Hematopoietic multipotent progenitor cell treated with erythropoietin and hydrocortisone succinate and interleukin-3 and kit ligand, for 4 days (in vitro differentiated cells): ENCODE measurements at regions not wholly inside any gene's neighbourhood (a gene's known extent, or its start where the extent isn't known, plus 50 kb on each side); places are given as distances from the start of the nearest gene placed in this dataset.

Source experiments
- DNase-seq: peaks from one replicate; pipeline ENCODE4 v3.0.0-alpha.2; 2015

DNA sequence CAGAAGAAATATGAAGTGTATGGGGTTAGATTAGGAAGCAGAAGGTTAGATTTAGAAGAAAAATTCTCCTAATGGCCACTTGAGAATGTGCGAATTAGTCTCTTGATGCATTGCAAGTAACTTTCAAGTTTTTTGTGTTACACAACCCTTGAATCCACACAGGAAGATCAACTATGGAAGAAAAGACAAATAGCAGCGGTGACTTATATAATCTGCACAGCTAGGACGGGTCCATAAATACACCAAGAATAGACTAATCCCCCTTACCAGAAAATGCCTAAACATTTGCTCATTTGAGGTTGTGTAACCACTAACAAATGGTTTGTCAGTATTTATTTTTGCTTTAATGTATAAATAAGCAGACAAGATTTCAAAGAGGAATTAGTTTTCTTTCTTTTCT is 182.6 kb downstream of the TGFB2 start:
- DNase-seq, result no peak

DNA sequence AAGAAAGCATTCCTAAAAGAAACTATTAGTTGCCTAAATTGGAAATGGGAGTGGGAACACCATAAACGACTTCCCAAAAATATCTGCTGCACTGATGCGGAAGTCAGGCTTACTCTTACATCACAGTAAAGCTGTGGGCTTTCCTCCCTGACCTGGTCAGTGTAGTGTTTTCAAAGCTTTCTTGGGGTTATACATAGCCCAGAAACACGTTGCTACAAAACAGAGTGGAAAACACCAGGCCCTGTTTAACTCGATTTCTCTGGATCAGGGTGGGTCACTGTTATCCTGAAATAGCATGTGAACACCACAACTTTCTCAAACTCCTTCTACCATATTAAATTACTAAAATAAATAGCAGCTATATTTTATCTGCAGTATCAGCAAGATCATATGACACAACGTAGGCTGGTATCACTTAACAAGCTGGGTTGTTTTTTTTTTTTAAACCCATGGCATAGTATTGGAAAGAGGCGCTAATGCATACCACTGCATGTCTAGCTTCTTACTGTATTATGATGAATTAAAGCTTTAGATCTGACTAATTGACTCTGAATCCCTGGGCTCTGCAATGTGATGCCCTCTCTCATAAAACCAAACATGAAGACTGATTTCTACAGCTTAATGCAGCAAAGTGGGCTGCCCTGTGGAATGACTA is 184.6 kb downstream of the TGFB2 start:
- DNase-seq, result no peak

DNA sequence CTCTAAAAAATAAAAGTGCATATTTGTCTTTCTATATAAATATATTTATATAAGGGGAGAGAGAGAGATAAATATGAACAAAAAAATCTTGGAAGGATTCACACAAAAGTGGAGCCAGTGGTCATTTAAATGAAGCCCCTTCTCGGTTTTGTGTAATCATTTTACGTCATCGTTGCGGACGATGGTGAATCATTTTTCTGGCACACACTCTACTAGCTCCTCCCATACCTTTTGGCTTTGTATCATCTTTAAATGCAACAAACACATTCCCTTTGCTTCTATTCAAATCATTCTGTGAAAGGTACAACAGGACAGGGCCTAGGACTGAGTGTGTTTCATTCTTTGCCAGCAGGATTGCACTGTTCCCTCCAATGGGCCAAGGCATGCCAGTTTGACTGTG is 186.8 kb downstream of the TGFB2 start:
- DNase-seq, result no peak

DNA sequence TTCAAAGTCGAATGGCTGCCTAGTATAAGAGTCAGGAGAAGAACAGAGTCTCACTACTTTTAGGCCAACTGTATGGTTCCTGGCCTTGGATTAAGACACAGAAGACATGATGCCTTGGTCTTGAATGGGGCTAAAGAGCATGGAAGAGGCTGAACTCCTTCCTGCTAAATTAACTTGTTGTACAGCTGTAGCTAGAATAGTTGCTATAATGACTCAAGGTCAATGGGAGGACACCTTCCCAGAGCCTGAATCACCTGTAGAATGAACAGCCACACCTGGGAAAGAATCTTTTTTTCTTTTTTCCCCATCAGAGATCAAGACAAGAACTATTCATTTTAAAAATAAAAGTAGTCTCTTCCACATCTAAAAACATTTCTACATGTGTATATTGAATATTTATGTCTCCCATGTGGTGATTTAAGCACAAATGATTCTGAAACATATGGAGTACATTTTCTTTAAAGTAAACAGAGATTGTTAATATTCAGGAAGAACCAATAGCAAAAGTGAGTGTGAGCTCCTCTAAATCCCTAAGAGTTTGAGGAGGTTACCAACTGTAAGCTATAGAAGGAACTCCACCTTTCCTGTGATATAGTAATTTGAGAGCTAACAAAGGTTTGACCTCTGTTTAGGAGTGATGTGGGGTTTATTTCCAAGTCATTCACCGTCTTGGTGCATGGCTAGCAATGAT is 191.3 kb downstream of the TGFB2 start:
- no peak for DNase-seq

DNA sequence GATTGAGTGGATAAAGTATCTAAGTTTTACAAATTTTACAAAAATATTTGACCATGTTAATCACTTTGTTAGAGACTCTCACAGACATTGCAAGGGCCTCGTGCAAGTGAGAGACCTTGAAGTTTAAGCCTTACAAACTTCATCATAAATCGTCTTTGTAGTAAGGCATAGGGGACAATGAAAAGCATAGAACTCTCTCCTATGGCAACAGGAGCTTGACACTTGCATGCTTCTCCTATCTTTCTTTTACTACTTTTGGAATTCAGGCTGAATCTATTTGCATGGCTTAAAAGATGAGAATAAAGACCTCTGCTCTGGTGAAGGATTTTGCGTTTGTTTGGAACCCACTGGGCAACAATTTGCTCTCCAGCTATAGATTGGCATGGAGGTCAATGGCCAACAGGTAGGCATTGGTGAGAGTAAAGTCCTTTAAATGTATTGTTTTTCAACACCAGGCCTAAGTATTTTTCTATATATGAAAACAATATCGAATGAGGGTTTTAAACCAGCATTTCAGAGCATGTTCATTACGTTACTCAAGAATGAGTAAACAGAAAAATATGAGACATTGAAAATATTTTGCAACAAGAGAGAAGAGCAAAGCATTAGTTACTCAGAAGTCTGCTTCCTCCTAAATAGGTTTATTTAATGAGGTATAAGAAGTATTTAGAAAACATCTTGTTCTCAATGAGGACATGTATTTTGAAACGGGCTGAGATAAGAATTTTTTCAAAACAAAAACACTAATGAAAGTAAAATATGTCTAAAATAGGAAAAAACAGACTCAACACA is 192.2 kb downstream of the TGFB2 start:
- no peak for DNase-seq

DNA sequence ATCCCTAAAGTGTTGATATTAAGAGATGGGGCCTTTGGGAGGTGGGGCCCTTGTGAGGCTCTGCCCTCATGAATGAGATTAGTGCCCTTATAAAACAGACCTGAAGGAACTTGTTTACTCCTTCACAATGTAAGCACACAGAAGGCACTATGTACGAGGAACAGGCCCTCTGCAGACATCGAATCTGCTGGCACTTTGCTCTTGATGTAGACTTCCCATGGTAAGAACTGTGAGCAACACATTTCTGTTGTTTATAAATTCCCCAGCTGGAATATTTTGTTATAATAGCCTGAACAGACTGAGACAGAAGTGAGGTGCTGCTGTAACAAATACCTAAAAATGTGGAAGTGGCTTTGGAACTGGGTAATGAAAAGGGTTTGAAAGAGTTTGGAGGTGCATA is 193.2 kb downstream of the TGFB2 start:
- DNase-seq, result no peak

DNA sequence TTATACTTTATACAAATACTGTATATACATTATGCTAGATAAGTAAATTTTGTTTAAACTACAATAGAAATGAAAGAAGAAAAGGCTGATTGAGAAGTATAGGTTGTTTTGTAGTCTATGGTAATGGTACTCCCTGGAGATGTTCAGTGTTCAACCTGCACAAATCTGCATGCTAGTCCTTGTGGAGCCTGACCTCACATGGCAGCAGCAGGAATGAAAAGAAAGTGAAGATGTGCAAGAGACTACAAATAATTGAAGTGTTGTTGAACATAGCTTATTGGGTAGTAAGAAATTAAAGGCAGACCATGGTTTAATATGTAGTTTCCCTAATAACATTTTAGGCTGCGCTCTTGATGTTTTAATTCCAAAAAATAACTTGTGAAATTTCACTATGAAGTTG is 201.2 kb downstream of the TGFB2 start:
- no peak for DNase-seq

DNA sequence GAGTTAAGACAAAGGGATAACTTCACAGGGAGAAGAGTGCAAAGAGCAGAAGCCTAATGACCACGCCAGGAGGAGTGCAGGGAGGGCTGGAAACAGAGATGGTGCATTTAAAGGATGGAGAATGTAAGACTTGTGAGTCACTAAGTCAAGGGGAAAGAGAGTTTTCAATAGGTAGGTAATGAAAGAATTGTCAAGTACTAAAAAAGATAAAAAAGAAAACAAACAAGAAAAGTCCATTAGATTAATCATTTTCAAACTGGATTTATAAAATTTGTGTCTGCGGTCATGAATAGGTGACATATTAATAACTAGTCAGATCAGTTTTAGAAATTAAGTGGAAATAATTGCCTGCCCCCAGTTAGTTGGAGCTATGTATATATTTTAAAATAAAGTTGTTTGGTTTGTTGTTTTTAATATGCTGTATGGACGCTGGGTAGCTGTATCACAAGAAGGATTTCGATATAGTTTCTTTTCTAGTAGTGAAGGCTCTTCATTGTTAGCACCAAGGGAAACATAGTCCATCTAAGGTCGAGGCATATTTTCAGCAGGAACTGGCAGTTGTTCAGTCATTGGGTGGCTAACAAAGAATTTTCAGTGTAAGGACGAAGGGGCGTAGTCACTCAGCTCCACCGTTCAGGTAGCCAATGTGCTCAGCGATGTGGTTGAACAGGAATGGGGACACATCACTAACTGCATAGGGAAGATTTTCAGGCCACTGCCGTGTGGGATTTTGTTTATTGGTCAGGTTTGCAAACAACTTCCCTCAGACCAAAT is 203.0 kb downstream of the TGFB2 start:
- DNase-seq, result no peak

DNA sequence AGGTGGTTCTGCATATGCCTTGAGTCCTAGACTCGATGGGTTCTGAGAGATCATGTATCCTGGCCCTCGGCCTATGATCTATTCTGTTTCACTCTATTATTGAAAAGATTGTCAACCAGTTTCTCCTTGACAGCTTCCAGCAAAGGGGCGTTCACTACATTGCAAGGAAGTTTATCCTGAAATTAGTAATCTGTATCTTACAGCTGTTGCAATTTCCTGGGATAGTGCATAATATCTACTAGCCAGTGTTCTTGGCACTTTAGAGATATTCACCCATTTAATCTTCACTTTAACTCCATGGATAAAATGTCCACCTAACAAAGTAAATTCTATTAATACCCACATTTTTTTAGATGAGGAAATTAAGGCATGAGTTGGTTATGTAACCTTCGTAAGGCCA is 203.6 kb downstream of the TGFB2 start:
- no peak for DNase-seq

DNA sequence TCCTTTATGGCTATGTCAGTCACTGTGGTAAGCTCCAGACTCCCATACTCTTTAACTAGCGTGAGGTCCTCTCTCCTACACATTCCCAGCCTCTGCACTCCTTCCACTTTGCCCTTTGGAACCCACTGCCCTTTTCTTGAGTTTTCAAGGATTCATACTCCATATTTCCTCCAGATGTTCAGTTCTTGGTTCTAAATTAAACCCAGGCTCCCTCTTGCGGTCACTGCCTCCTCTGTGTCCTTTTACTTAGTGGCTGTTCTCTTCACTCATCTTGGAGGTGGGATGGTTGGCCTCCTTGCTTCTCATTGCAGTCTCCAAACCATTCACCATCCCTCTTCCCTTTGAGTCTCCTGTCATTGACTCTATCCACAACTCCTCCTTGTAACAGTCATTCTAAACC is 208.1 kb downstream of the TGFB2 start:
- DNase-seq, result no peak

DNA sequence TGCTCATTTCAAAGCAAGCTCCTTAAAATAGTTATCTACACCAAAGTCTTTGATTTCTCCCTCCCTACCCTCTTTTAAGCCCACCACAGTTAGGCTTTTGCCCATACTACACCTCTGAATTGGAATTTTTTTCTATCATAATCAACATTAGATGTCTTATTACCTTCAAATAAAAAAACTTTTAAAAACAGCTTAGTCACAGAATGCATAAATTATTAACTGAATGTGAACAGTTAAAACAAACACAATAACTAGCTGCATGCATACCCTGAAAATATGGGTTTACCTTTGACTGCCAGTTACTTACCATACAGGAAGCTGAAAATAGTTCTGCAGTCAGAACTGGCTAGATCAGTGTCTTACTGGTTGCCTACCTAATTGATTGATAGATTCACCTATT is 210.9 kb downstream of the TGFB2 start:
- DNase-seq, result no peak

DNA sequence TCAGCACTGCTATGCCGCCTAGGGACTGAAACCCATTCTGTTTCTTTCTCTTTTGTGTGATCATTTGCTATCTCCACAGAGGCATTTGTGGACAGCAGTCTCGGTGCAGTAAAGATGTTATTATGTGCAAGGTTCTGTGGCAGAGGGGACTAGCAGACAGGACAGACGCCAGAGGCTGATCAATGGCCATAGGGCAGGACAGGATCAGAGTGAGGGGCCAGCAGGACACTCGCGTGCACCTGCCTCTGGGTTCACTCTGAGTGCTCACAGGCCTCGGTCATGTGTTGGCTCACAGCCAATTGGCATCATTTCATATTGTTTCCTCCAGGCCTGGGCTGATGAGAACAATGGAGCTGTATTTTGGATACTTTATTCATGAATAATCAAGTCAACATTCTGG is 212.6 kb downstream of the TGFB2 start:
- no peak for DNase-seq

DNA sequence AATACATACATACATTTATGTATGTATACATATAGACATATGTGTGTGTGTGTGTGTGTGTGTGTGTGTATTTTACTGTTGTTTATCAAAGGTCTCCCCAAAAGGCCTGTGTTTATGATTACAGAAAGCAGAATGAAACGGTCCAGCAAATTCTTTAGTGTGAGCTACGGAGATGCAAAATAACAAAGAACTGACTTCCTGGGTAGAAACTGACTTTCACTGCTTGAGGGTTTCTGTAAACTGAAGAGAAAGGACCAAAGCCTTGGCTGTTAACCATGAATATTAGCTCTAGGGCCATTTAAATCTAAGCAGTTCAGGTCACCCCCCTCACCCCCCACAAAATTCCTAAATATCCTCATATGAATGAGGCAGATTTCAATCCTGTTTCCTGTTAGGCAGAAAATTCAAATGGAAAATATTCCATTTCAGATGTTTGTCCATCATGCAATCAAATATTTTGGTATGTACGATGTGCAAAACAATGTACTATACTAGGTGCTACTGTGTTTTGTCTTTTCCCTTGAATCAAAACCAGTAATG is 213.2 kb downstream of the TGFB2 start:
- DNase-seq, result no peak

DNA sequence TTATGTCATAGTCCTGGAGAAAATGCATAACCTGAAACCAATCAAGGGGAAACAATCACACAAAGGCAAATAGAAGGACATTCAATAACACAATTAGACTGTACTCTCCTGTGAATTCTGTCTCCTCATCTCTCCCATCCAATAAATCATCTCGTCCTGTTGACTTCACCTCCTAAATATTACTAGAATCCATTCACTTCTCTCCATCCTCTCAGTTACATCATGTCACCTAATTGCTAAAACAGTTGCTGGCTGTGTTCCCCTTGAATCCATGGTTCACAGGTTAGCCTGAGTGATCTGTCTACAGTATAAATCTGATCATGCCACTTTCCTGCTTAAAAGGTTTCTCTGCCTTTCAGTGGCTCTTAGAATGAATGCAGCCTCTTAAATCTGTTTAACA is 220.2 kb downstream of the TGFB2 start:
- DNase-seq, result no peak

DNA sequence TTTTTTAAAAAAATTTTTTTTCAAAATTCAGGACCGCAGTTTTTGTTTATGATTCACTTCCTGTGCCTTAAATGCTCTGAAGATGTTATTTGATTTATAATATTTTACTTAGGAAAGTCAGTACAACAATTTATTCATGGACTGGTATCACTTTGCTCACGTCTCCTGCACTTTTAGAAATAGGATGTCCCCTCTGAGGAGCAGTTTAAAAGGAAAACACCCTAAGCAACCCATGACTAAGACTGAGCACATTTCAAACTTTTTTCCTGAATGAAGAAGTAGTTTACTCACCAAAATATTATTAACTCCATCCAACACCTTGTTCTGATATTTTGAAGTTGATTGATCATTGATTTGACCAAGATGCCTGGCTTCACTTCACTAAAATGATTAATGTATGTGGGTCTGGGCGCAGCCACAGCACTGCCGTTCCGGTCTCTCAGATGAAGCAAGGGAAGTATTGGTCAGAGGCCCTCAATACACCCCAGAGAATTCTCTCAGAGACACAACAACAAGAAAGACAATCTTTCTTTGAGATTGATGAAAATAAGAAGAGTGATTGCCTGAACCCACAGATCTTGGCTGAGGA is 223.9 kb downstream of the TGFB2 start:
- DNase-seq, result no peak

DNA sequence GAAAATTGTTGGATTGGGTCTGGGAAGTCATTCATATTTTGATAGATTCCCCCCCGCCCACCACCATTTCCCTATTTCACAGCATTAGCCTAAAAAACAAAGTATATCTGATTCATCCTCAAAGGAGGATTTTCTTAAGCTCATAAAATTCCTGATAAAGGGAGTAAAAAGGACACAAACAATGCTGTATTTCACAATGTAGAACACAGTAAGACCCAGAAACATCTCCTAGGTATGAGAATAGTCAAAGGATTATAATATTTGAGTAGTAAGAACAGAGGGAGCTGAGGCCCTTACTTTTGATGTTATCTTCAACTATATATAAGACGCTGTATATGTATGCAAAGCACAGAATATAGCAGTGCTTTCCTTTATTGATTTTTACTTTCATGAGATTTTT is 225.3 kb downstream of the TGFB2 start:
- no peak for DNase-seq

DNA sequence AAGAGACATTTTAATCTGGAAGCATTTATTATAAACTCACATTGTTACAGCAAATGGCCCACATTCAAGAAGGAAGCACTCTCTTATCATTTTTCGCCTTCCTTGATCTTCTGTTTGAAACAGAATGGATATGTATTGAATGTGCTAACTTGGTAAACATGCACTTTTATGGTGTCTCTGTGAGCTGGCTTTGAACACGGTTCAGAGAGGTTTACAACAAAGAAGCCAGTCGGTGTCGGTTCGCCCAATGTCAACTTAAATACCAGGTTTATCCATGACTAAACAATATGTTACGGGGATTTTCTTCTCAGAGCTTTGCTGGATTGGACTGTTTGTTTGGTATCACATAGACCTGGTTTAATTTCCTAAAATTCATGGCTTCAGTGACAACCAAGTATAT is 226.4 kb downstream of the TGFB2 start:
- no peak for DNase-seq

DNA sequence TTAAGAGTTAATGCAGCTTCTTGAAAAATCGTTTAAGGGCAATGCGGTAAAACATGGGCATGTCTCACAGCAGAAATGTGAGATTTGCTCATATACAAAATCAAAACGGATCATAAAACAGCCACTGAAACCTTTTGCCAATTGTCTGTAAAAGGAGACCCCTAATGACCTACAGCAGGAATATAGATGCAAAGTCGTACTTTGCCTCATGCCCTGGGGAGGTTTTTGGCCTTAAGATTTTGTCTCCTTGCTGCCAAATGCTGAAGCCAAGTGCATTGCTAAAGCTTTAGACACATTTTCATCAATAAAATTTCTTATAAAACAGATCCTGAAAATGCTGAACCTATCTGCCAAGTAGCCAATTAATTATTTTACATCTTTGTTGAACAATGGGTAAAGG is 226.9 kb downstream of the TGFB2 start:
- no peak for DNase-seq

DNA sequence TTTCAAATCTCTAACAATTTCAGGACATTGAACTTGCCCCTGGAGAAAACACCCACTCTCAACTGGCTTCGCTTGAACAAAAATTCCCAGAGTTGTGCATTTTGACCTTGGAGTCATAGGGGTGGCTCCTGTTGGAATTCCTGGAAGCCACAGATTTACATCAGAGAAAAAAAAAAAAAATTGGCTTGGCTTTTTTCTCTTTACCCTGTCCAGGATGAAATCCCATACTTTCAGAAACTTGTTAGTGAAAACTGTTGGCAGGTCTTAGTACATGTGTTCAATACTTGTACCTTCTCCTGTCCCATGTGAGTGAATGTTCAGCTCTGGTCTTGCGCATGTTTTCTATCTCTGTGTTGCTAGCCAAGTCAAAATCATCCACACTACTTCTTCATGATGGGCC is 228.8 kb downstream of the TGFB2 start:
- no peak for DNase-seq

DNA sequence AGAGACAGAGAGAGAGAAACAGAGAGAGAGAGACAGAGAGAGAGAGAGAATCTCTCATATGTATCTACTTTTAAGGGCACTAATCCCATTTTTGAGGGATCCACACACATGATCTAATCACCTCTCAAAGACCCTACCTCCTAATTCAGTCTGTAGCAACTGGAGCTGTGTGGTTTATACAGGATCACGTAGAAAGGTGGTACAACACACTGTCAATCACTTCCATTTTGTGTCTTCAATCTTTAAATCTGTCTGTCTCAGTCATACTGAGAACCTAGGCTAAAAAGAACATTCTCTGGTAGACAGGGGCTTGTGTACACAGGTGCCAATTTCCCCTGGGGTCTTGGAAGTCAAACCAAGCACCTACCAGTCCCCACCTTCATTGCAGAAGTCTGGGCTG is 229.9 kb downstream of the TGFB2 start:
- DNase-seq, result no peak

DNA sequence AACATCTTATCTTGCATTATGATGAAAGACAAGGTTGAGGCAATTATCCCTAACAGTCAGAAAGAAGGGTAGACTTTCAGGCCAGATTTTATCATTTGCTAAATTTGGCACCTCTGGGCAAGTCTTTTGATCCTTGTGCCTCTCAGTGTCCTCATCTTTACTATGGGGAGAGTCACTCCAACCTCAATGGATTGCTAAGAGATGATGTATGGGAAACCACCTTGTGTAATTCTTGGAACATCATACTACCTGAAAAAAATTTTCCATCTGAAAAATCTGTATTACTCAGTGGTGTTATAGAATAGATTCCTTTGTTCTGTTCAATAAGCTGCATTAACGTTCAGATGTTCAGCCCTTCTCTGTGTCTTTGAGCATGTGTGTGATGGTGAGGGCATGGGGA is 230.7 kb downstream of the TGFB2 start:
- DNase-seq, result no peak

DNA sequence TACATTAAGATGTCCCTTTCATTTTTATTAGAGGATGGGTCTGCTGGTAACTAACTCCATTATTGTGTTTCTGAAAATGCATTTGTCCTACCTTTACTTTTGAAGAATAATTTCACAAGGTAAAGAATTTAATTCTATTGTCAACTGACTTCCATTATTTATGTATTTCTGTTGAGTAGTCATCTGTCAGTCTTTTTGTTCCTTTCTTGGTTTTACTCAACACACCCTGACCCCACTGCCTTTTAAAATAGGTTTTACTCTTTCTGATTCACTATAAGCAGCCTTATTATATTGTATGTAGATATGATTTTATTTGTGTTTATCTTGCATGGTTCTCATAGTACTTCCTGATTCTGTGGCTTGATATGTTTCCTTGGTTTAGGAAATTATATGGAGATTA is 237.5 kb downstream of the TGFB2 start:
- no peak for DNase-seq
